HG02798 (cell line): ENCODE measurements at regions not wholly inside any gene's neighbourhood (a gene's known extent, or its start where the extent isn't known, plus 50 kb on each side); places are given as distances from the start of the nearest gene placed in this dataset.
A peak's percentile ranks its signal among the peaks of the same experiment; 100 is the strongest.
"Not testable (repeated sequence)": the region's sequence is repeated elsewhere in the genome, so short reads cannot be mapped to it uniquely, and the experiment has no call there.

Experiments used
- ATAC-seq: cut with Tn5 transposase; IDR thresholded peaks from one replicate; pipeline ENCODE4 v1.9.1; 2021; ENCODE audit warnings: mild to moderate bottlenecking; ENCODE audit not compliant: unreplicated experiment, poor library complexity

DNA sequence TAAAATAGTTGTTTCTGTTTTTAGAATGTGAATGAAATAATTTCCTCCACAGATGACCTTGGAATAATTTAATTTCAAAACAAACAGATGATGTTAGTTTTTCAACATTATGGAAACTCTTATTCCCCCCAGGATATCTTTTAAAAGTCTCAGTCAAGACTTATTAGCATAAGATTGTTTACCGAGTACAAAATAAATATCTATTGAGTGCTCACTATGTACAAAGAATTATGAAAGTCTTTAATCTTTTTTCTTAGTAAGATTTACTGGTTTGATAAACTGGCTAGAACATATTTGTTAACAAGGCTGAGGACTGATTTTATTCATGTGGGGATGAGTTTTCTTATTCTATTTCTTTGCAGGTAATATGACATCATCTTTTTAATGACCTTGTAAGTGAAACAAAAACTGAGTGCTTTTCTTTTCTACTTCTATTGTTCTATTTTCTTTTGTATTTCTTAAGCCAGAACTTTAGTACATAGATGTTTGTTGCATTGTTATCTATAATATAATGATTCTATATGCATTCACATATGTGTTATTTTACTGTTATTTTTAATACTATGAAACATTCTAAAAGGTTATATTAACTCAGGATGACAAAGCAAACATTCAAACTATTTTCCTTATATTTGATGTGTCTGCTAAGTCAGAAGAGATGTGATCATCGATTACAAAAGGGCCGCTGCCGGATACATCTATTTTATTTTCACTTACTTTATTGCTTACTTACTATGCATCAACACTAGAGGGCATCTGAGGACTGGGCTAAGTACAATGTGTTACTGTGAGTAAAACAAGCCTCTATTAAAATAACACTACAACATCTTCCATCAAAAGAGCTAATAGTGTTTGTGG is 111.0 kb upstream of the ARHGAP42 start:
- peak; percentile 87 for ATAC-seq

DNA sequence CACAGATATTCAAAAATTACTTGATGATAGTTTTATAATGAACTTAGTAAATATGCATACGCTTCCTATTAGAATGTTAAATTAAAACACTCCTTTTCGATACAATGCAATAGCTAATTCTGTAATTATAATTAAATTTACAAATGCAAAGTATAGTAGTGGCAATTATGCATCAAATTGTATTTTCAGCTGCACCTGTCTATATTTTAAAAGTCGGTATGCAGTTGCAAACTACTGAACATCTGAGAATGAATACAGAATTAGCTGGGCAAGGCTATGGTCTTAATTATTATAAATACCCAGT is 110.4 kb upstream of the ARHGAP42 start:
- ATAC-seq = no peak

DNA sequence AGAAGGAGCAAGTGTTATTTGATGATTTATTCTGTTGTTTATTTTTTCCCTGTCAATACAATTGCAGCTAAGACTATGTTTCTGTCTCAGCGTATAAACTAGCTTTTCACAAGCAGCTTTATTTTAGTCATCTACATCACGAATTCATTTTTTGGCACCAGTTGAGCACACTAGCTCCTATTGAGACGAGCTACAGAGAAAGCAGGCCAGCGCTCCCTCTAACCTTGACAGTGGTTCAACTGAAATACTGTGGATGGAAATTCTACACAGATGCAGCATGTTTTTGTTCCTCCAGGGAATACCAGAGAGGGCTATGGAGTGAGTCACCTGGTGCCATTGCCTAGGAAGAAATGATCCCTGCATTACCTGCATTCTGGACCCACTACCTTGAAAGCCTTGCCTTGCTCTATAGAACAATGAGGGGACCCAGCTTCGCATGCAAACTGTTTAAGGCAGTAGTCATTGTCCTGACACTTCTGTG is 108.2 kb upstream of the ARHGAP42 start:
- no peak for ATAC-seq

- no peak for ATAC-seq
Measured at GRCh38 chr11:100581318-100581717, 105.8 kb upstream of the ARHGAP42 start.

DNA sequence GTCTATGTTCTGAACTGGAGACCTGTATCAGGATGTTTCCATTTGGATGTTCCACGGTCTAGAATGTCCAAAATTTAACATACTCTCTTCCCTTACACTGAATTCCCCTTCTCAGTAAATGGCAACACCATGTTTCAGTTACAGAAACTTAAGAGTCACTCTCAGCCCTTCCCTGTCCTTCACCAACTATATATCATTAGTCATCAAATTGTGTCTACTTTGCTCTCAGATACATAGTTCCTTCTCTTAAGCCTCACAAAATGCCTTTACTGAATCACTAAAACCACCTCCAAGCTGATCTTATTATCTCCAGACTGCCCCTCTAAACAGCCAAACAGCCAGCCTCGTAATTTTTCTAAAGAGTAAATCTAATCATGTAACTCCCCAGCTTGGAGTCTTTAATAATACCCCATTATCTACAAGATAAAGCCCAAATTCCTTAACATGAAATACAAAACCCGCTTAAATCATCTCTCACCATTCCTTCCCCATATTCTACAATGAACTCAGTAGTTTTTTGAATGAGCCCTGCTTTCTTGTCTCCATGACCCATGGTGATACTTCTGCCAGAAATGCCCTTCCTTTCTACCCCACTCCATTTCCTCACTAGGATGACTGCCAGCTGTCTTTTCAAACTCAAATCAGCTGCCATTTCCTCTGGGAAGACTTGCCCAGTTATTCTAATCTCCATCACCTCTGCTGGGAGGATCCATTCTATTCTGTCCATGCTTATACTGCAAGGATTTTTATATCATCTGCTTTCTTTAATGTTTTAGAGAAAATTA is 102.7 kb upstream of the ARHGAP42 start:
- no peak for ATAC-seq

DNA sequence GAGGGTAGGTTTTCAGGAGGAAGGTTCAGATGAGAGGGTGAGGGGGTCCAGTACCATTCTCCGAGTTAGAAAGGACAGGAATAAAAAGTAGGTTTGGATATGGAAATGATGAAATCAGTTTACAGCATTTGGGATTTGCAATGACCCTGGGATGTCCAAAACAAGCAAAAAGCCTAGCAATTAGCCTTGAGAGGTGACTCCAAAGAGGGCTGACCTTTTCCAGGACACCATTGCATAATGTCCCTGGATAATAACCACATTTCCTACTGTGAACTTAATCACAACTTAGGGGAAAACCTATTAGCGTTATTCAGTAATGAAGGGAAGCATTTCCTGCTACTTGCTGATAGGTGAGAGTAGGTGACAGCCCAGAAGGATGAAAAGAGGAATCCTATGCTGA is 101.4 kb upstream of the ARHGAP42 start:
- no peak for ATAC-seq

GRCh38 chr11:100586361-100587101 is 100.6 kb upstream of the ARHGAP42 start:
- no peak for ATAC-seq

- ATAC-seq = no peak
Measured at GRCh38 chr11:100592619-100593260, 94.3 kb upstream of the ARHGAP42 start.

- ATAC-seq = no peak
Measured at GRCh38 chr11:100593291-100593690, 93.8 kb upstream of the ARHGAP42 start.

DNA sequence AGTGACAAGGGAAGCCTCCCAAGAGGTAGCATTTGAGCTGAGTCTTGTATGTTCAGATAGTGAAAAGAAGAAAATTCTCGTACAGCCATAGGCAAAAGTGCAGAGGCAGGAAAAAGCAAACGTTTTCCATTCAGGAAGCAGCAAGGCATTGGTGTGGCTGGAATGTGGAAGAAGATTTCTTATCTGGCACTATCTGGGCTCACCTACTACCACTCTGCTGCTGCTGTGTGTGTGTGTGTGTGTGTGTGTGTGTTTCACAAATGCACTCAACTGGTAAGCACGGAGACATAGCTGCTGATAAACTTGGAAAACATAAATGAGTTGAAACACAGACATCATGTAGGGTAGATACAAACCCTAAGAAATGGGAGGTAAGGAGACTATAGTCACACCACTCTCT is 92.8 kb upstream of the ARHGAP42 start:
- ATAC-seq = no peak

GRCh38 chr11:100600941-100601340 is 86.1 kb upstream of the ARHGAP42 start:
- ATAC-seq = no peak

DNA sequence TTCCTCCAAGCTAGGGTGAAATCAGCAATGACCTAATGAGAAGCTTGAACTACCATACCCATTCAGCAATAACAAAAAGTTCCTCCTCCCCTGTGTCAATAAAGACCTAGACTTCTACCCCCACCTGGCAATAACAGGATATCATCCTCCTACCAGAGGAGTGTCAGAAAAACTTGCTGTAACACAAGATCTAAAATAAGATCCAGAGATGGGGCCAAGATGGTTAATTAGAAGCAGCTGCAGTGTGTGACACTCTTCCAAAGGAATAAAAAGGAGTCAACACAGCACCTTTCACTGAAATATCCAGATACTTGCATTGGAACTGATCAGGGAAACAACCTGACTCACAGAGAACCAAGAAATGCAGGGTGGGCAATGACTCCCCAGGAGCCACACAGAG is 84.4 kb upstream of the ARHGAP42 start:
- ATAC-seq = no peak

DNA sequence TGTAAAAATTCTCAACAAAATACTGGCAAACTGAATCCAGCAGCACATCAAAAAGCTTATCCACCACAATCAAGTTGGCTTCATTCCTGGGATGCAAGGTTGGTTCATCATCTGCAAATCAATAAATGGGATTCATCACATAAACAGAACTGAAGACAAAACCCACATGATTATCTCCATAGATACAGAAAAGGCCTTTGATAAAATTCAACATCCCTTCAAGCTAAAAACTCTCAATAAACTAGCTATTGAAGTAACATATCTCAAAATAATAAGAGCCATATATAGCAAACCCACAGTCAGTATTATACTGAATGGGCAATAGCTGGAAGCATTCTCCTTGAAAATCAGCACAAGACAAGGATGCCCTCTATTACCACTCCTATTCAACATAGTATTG is 79.3 kb upstream of the ARHGAP42 start:
- not testable (repeated sequence) for ATAC-seq

GRCh38 chr11:100612766-100613165 is 74.3 kb upstream of the ARHGAP42 start:
- peak; percentile 90 for ATAC-seq

DNA sequence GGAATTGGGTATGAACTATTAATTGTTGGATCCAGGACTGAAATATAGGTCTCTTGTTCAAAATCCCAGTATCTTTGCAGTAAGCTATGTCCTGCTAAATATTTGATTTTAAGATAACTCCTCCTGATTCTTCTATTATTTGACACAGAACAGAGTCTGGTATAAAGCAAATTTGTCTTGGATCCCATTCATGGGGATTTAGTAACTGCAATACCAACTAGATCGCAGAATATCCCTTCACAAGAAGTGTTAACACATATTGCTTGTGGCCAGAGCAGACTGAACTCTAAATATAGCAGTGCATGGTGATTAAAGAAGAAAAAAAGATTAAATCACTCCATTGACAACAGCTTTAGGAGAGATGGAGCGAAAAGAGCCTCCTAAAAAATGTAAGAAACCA is 68.2 kb upstream of the ARHGAP42 start:
- ATAC-seq = no peak

DNA sequence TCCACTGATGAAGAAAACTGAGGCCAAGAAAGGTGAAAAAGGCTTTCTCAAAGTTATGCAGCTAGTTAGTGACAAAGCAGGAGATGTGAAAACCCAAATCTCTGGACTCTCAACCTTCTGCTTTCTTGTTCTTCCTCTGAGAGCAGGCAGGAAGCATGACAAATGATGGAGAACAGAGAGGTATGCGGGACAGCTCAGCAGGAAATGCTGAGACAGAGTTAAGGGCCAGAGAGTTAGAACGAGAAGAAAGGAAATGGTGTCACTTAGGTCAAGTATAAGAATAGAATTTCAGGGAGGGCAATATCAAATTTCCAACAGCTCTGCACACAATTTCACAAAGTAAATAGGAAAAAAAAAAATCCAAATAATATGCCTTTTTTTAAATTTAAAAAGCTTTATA is 67.6 kb upstream of the ARHGAP42 start:
- ATAC-seq = no peak

- no peak for ATAC-seq
Measured at GRCh38 chr11:100622404-100622803, 64.7 kb upstream of the ARHGAP42 start.

GRCh38 chr11:100624346-100624745 is 62.7 kb upstream of the ARHGAP42 start:
- no peak for ATAC-seq

- no peak for ATAC-seq
Measured at GRCh38 chr11:100625041-100625440, 62.0 kb upstream of the ARHGAP42 start.

DNA sequence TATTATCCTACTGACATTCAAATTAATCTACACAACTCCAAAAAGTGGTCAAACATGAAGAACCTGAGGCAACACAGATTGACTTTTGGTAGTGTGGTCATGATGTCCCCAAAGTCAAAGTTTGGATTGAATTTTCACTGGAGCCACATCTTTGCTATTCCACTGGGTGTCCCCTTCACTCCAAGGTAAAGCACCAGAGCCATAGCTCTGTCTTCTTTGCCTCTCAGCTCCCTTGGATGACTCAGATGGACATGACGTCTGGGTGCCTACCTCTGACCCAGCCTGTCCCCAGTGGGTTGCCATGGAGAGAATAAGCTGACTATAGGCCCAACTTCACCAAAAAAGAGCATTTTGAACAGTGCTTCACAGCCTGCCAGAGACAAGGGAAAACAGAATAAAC is 57.4 kb upstream of the ARHGAP42 start:
- no peak for ATAC-seq
